ENCODE measurements at regions not wholly inside any gene's neighbourhood (a gene's known extent, or its start where the extent isn't known, plus 50 kb on each side); places are given as distances from the start of the nearest gene placed in this dataset.

- TF ChIP-seq, protein P1, sequence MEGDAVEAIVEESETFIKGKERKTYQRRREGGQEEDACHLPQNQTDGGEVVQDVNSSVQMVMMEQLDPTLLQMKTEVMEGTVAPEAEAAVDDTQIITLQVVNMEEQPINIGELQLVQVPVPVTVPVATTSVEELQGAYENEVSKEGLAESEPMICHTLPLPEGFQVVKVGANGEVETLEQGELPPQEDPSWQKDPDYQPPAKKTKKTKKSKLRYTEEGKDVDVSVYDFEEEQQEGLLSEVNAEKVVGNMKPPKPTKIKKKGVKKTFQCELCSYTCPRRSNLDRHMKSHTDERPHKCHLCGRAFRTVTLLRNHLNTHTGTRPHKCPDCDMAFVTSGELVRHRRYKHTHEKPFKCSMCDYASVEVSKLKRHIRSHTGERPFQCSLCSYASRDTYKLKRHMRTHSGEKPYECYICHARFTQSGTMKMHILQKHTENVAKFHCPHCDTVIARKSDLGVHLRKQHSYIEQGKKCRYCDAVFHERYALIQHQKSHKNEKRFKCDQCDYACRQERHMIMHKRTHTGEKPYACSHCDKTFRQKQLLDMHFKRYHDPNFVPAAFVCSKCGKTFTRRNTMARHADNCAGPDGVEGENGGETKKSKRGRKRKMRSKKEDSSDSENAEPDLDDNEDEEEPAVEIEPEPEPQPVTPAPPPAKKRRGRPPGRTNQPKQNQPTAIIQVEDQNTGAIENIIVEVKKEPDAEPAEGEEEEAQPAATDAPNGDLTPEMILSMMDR (IDR thresholded peaks at IDR 0.05; ENCODE audit: low read depth, low read length): no peak
- TF ChIP-seq EZH2phosphoT487 (IDR thresholded peaks at IDR 0.05; ENCODE audit: low read depth): no peak
Observed at GRCh38 chr16:6562986-6563385, 769.7 kb upstream of the RBFOX1 start.
